MCF 10A (cell line): ENCODE measurements at regions not wholly inside any gene's neighbourhood (a gene's known extent, or its start where the extent isn't known, plus 50 kb on each side); places are given as distances from the start of the nearest gene placed in this dataset.

Experiments
- BruUV-seq: library from RNA; stranded (reverse); fragments of 400-500 nt; replicated peaks from 2 replicates; lab custom pipeline; 2021; lab: Mats Ljungman, UMichigan
- CTCF ChIA-PET: fragments of 300-600 bp; sonication (Branson Sonifier 250); formaldehyde crosslinking; extraction: SDS; loops from one replicate; lab custom pipeline; 2021; ENCODE audit warnings: antibody characterized with exemption, inconsistent platforms; lab: Yijun Ruan, JAX
- POLR2A ChIA-PET: fragments of 300-600, 350-650 bp; sonication (Branson Sonifier 250); formaldehyde crosslinking; extraction: SDS; loops from one replicate; lab custom pipeline; 2020; ENCODE audit warnings: antibody characterized with exemption, inconsistent platforms; lab: Yijun Ruan, JAX
- DNase-seq: peaks from one replicate; pipeline ENCODE4 v3.0.0-alpha.2; 2018; ENCODE audit not compliant: unreplicated experiment
- H3K27ac Mint-ChIP-seq: one replicate; pipeline ENCODE4 v1.8.0; 2022; ENCODE audit warnings: mild to moderate bottlenecking, low read depth, mixed read lengths; ENCODE audit not compliant: unreplicated experiment
- H3K27me3 Mint-ChIP-seq: one replicate; pipeline ENCODE4 v1.8.0; 2022; ENCODE audit warnings: mixed read lengths; ENCODE audit not compliant: insufficient read depth, unreplicated experiment
- H3K36me3 Mint-ChIP-seq: one replicate; pipeline ENCODE4 v1.8.0; 2022; ENCODE audit warnings: mild to moderate bottlenecking, moderate library complexity, mixed read lengths; ENCODE audit not compliant: insufficient read depth, unreplicated experiment
- H3K4me1 Mint-ChIP-seq: one replicate; pipeline ENCODE4 v1.8.0; 2022; ENCODE audit warnings: mixed read lengths; ENCODE audit not compliant: insufficient read depth, unreplicated experiment
- H3K4me3 Mint-ChIP-seq: one replicate; pipeline ENCODE4 v1.8.0; 2022; ENCODE audit warnings: mild to moderate bottlenecking, moderate library complexity, mixed read lengths; ENCODE audit not compliant: unreplicated experiment
- H3K9me3 Mint-ChIP-seq: one replicate; pipeline ENCODE4 v1.8.0; 2022; ENCODE audit warnings: mixed read lengths; ENCODE audit not compliant: unreplicated experiment
- intact Hi-C: fragments of 100-400 bp; cut with micrococcal nuclease; formaldehyde crosslinking; loops from 2 replicates; pipeline ENCODE4 v1.14.1; 2022
- TF ChIP-seq, protein P1 (sequence below): fragments of 200-600 bp; IDR thresholded peaks from one replicate; pipeline ENCODE4 v1.8.0; 2022; ENCODE audit warnings: antibody characterized with exemption, mild to moderate bottlenecking; ENCODE audit not compliant: unreplicated experiment

DNA sequence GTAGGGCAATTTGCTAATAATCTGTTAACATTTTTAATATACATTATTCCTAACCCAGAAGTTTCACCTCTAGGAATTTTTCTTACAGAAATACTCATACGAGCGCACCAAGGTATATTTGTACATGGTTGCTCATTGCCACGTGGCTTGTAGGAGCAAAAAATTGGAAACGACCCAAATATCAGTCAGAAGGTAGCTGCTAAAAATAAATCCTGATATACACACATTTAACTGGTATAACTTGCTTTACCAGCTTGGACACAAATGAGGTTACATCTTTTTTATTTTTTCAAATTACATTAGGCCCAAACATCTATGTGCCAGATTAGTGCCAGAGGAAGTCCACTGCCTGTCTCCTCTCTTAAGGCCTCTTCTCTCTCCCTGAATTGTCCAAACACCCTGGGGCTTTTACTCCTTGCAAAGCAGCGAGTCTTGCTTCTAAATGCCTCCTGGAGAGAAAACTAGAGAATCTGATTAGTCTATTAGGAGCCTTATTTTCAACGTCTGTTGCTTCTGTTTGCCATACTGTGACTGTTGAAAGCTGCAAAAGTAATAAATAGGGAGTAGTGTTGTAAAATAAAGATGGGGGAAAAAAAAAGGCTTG is 92.0 kb upstream of the SSBP2 start:
- Mint-ChIP-seq H3K4me1 (peaks cover 16% of the 10 kb centered on the region), H3K4me3 (no peak overlapping the region), H3K27ac (peak overlapping the region; percentile 33), H3K9me3 (no peaks in the 10 kb centered on the region), H3K27me3 (no peaks in the 10 kb centered on the region), H3K36me3 (no peaks in the 10 kb centered on the region)
- TF ChIP-seq, protein P1, sequence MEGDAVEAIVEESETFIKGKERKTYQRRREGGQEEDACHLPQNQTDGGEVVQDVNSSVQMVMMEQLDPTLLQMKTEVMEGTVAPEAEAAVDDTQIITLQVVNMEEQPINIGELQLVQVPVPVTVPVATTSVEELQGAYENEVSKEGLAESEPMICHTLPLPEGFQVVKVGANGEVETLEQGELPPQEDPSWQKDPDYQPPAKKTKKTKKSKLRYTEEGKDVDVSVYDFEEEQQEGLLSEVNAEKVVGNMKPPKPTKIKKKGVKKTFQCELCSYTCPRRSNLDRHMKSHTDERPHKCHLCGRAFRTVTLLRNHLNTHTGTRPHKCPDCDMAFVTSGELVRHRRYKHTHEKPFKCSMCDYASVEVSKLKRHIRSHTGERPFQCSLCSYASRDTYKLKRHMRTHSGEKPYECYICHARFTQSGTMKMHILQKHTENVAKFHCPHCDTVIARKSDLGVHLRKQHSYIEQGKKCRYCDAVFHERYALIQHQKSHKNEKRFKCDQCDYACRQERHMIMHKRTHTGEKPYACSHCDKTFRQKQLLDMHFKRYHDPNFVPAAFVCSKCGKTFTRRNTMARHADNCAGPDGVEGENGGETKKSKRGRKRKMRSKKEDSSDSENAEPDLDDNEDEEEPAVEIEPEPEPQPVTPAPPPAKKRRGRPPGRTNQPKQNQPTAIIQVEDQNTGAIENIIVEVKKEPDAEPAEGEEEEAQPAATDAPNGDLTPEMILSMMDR, result no peak
- ChIA-PET CTCF (interaction anchor here (0.9 to 1.0 kb wide), 3 partner anchors 11 to 67 kb away, joined by 3 to 4 read pairs (median 3); no protein-coding TSS in a partner anchor), POLR2A (interaction anchor here (0.7 to 1.4 kb wide), 8 partner anchors 9 to 333 kb away, joined by 3 to 13 read pairs (median 4); partner anchors contain the start of gene SSBP2)
- peak; percentile 49 for DNase-seq
- intact Hi-C loops, result no loop called here
- no TSS peak for BruUV-seq

DNA sequence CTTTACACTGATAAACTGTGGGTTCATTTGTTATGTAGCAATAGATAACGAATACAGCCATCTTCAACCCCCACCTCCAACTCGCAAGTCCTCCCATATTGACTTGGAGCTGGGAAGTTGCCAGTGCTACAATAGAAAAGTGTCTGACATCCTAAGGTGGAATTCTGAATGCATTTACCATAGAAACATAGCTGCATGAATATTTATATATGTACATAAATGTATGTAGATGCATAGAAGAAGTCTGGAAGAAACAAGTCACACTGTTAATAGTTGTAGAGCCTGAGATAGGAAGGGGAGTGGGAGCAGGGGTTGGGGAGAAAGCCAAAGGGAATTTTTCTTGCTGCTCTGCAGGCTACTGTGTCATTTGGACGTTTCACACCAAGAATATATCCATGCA is 88.1 kb upstream of the SSBP2 start:
- DNase-seq, result no peak
- no peaks in the 10 kb centered on the region for H3K9me3 Mint-ChIP-seq
- CTCF ChIA-PET, result interaction anchor here (0.6 to 2.6 kb wide), 5 partner anchors 10 to 257 kb away, joined by 3 to 13 read pairs (median 3); no protein-coding TSS in a partner anchor
- BruUV-seq, result no TSS peak
- POLR2A ChIA-PET, result interaction anchor here (1.3 to 1.8 kb wide), 5 partner anchors 11 to 90 kb away, joined by 3 to 6 read pairs (median 4); no protein-coding TSS in a partner anchor
- no peak overlapping the region for H3K27ac Mint-ChIP-seq
- no peaks in the 10 kb centered on the region for H3K27me3 Mint-ChIP-seq
- intact Hi-C loops, result loop anchor here (5.0 kb wide), 2 partner anchors 332 to 412 kb away; no protein-coding TSS in a partner anchor
- H3K4me3 Mint-ChIP-seq, result no peak overlapping the region
- TF ChIP-seq, protein P1, result no peak
- H3K4me1 Mint-ChIP-seq, result peaks cover 16% of the 10 kb centered on the region
- H3K36me3 Mint-ChIP-seq, result no peaks in the 10 kb centered on the region

DNA sequence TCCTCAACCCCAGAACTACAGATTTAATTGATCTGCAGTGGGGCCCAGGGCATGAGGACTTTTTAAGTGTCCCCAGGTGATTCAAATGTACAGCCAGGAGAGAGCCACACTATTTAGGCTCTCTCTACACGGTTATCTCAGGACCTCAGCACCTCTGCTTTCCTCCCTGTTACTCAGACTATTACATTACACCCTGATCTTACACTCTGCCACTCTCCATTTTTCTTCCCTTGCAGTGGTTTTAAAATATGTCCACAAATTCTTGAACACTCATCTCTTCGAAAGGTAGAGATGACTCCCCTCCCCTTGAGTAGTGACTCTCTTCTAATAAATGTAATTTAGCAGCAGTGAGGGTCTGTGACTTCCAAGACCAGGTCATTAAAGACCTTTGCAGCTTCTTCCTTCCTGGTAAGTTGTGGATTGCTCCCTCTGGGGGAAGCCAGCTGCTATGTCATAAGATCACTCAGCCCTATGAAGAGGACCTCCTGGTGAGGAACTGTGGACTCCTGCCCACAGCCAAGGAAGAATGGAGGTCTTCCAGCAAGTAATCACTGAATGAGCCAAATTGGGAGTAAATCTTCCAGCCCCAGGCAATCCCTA is 87.5 kb upstream of the SSBP2 start:
- POLR2A ChIA-PET, result interaction anchor here (0.7 to 1.8 kb wide), 7 partner anchors 11 to 89 kb away, joined by 3 to 6 read pairs (median 4); no protein-coding TSS in a partner anchor
- DNase-seq, result peak; percentile 48
- Mint-ChIP-seq H3K4me1 (peaks cover 16% of the 10 kb centered on the region), H3K4me3 (no peak overlapping the region), H3K27ac (no peak overlapping the region), H3K36me3 (no peaks in the 10 kb centered on the region), H3K9me3 (no peaks in the 10 kb centered on the region), H3K27me3 (no peaks in the 10 kb centered on the region)
- no TSS peak for BruUV-seq
- intact Hi-C loops, result loop anchor here (1.0 to 5.0 kb wide), 4 partner anchors 83 to 411 kb away; partner anchors contain the start of gene SSBP2
- CTCF ChIA-PET, result interaction anchor here (0.6 to 2.6 kb wide), 8 partner anchors 9 to 594 kb away, joined by 3 to 13 read pairs (median 4); no protein-coding TSS in a partner anchor
- TF ChIP-seq, protein P1, result peak; percentile 33
